IMR-90 (cell line): ENCODE measurements at regions not wholly inside any gene's neighbourhood (a gene's known extent, or its start where the extent isn't known, plus 50 kb on each side); places are given as distances from the start of the nearest gene placed in this dataset.

Experiments used
- BHLHE40 ChIP-seq: fragments of 150-350 bp; IDR thresholded peaks from 2 replicates; pipeline ENCODE4 v1.6.1; 2016; ENCODE audit warnings: mild to moderate bottlenecking, low read depth, low read length
- CHD1 ChIP-seq: IDR thresholded peaks from 2 replicates; pipeline ENCODE4 v1.6.1; 2012; ENCODE audit warnings: low read depth, low read length, improper control_type of control experiment
- CTCF ChIP-seq: conservative IDR thresholded peaks from 2 replicates; pipeline ENCODE4 v1.5.1; 2012; ENCODE audit warnings: mild to moderate bottlenecking, low read depth, low read length, improper control_type of control experiment
- ELK1 ChIP-seq: fragments of 150-350 bp; IDR thresholded peaks from 2 replicates; pipeline ENCODE4 v1.6.1; 2016; ENCODE audit warnings: low read depth, mild to moderate bottlenecking, low read length, moderate library complexity, borderline replicate concordance
- MXI1 ChIP-seq: IDR thresholded peaks from 2 replicates; pipeline ENCODE4 v1.6.1; 2012; ENCODE audit warnings: low read depth, mild to moderate bottlenecking, low read length, moderate library complexity, borderline replicate concordance
- POLR2A ChIP-seq: IDR thresholded peaks from 2 replicates; pipeline ENCODE4 v1.6.1; 2012; ENCODE audit warnings: mild to moderate bottlenecking, low read depth, low read length
- RAD21 ChIP-seq: IDR thresholded peaks from 2 replicates; pipeline ENCODE4 v1.6.1; 2012; ENCODE audit warnings: low read length, improper control_type of control experiment
- RCOR1 ChIP-seq: IDR thresholded peaks from 2 replicates; pipeline ENCODE4 v1.6.1; 2012; ENCODE audit warnings: mild to moderate bottlenecking, low read length, improper control_type of control experiment; ENCODE audit not compliant: insufficient replicate concordance
- SMC3 ChIP-seq: fragments of 150-350 bp; IDR thresholded peaks from 2 replicates; pipeline ENCODE4 v1.6.1; 2016; ENCODE audit warnings: low read depth, mild to moderate bottlenecking, antibody characterized with exemption, low read length, moderate library complexity
- TF ChIP-seq, protein P1 (sequence below): fragments of 150-350 bp; IDR thresholded peaks from 2 replicates; pipeline ENCODE4 v1.6.1; 2017; ENCODE audit warnings: mild to moderate bottlenecking, antibody characterized with exemption, low read length, low read depth

GRCh38 chr12:25045869-25046268, 97.0 kb upstream of the BCAT1 start:
- TF ChIP-seq, protein P1, sequence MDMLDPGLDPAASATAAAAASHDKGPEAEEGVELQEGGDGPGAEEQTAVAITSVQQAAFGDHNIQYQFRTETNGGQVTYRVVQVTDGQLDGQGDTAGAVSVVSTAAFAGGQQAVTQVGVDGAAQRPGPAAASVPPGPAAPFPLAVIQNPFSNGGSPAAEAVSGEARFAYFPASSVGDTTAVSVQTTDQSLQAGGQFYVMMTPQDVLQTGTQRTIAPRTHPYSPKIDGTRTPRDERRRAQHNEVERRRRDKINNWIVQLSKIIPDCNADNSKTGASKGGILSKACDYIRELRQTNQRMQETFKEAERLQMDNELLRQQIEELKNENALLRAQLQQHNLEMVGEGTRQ = no peak
- no peak for TF ChIP-seq CTCF
- TF ChIP-seq ELK1 = no peak
- TF ChIP-seq POLR2A = no peak
- TF ChIP-seq RCOR1 = no peak
- no peak for TF ChIP-seq BHLHE40
- no peak for TF ChIP-seq RAD21
- no peak for TF ChIP-seq CHD1
- TF ChIP-seq SMC3 = no peak
- no peak for TF ChIP-seq MXI1
